Calu3 (cell line): ENCODE measurements at regions not wholly inside any gene's neighbourhood (a gene's known extent, or its start where the extent isn't known, plus 50 kb on each side); places are given as distances from the start of the nearest gene placed in this dataset.

Experiments used
- BruUV-seq: library from RNA; stranded (reverse); fragments of 400-500 nt; replicated peaks from 2 replicates; lab custom pipeline; 2021; lab: Mats Ljungman, UMichigan
- CTCF ChIA-PET: fragments of 300-600 bp; sonication (Branson Sonifier 250); formaldehyde crosslinking; loops from one replicate; lab custom pipeline; 2022; ENCODE audit warnings: antibody characterized with exemption; lab: Charles Lee
- DNase-seq: peaks from one replicate; pipeline ENCODE4 v3.0.0; 2022
- H3K27ac Mint-ChIP-seq: one replicate; pipeline ENCODE4 v1.8.0; 2022; ENCODE audit warnings: mixed read lengths; ENCODE audit not compliant: unreplicated experiment
- H3K27me3 Mint-ChIP-seq: one replicate; pipeline ENCODE4 v1.8.0; 2022; ENCODE audit warnings: mixed read lengths; ENCODE audit not compliant: unreplicated experiment
- H3K36me3 Mint-ChIP-seq: one replicate; pipeline ENCODE4 v1.8.0; 2022; ENCODE audit warnings: mild to moderate bottlenecking, moderate library complexity, mixed read lengths; ENCODE audit not compliant: insufficient read depth, unreplicated experiment
- H3K4me1 Mint-ChIP-seq: one replicate; pipeline ENCODE4 v1.8.0; 2022; ENCODE audit warnings: mild to moderate bottlenecking, low read depth, mixed read lengths; ENCODE audit not compliant: unreplicated experiment
- H3K4me3 Mint-ChIP-seq: one replicate; pipeline ENCODE4 v1.8.0; 2022; ENCODE audit warnings: mild to moderate bottlenecking, low read depth, moderate library complexity, mixed read lengths; ENCODE audit not compliant: unreplicated experiment
- H3K9me3 Mint-ChIP-seq: one replicate; pipeline ENCODE4 v1.8.0; 2022; ENCODE audit warnings: low read depth, mixed read lengths; ENCODE audit not compliant: unreplicated experiment
- intact Hi-C: fragments of 100-400 bp; cut with micrococcal nuclease; formaldehyde crosslinking; loops from one replicate; pipeline ENCODE4 v1.10.0; 2022; ENCODE audit not compliant: unreplicated experiment
- TF ChIP-seq, protein P1 (sequence below): fragments of 200-600 bp; IDR thresholded peaks from one replicate; pipeline ENCODE4 v1.8.0; 2022; ENCODE audit warnings: antibody characterized with exemption; ENCODE audit not compliant: unreplicated experiment

DNA sequence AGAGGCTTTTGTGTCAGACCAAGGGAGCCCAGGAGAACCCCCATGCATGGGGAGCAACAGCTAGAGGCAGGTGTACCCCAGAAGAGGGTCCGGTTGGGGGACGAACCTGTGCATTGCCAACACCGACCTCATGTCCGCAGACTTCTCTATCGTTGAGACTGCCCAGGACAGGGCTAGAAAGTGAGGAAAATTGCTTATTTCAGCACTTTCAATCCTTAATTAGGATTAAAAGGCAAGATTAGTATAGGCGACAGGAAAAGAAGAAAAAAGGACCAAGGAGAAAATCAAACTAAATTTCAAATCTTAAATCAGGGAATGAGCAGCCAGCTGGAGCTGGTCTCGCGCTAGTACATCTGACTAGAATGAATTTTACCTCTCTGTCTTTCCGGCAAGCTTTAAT, 438.9 kb upstream of the SOX11 start:
- Mint-ChIP-seq H3K27me3 (no peaks in the 10 kb centered on the region), H3K4me1 (no peaks in the 10 kb centered on the region), H3K27ac (no peak overlapping the region), H3K9me3 (peaks cover 20% of the 10 kb centered on the region), H3K4me3 (no peak overlapping the region), H3K36me3 (no peaks in the 10 kb centered on the region)
- CTCF ChIA-PET, result no interaction called here
- intact Hi-C loops, result no loop called here
- no TSS peak for BruUV-seq
- DNase-seq, result no peak
- TF ChIP-seq, protein P1, sequence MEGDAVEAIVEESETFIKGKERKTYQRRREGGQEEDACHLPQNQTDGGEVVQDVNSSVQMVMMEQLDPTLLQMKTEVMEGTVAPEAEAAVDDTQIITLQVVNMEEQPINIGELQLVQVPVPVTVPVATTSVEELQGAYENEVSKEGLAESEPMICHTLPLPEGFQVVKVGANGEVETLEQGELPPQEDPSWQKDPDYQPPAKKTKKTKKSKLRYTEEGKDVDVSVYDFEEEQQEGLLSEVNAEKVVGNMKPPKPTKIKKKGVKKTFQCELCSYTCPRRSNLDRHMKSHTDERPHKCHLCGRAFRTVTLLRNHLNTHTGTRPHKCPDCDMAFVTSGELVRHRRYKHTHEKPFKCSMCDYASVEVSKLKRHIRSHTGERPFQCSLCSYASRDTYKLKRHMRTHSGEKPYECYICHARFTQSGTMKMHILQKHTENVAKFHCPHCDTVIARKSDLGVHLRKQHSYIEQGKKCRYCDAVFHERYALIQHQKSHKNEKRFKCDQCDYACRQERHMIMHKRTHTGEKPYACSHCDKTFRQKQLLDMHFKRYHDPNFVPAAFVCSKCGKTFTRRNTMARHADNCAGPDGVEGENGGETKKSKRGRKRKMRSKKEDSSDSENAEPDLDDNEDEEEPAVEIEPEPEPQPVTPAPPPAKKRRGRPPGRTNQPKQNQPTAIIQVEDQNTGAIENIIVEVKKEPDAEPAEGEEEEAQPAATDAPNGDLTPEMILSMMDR, result no peak

DNA sequence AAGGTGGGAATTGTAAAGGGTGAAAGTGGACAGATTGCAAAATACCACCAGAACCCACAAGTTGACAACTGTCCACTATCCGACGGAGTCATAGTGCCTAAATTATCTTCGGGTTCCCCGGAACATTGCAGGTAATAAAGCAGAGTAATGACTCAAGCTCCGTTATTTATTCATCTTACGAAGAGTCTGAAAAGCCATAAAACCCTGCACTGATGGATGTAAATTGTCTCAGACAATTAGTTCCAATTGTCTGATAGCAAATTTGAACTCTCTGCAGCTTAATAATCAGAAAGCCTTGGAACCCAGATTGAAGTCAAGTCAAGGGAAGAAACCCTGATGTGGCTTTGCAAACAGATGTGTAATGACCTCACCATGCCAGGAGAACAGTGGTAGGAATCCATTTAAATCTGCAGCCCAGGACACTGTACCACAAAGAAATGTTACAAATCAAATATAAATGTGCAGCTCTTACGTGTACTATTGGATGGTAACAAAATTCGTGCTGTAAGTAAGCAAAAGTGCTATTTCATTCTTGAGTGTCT, 437.3 kb upstream of the SOX11 start:
- Mint-ChIP-seq H3K9me3 (peaks cover 25% of the 10 kb centered on the region), H3K27ac (no peak overlapping the region), H3K27me3 (no peaks in the 10 kb centered on the region), H3K4me1 (no peaks in the 10 kb centered on the region), H3K4me3 (no peak overlapping the region), H3K36me3 (no peaks in the 10 kb centered on the region)
- TF ChIP-seq, protein P1, result no peak
- intact Hi-C loops, result no loop called here
- CTCF ChIA-PET, result no interaction called here
- no peak for DNase-seq
- no TSS peak for BruUV-seq

DNA sequence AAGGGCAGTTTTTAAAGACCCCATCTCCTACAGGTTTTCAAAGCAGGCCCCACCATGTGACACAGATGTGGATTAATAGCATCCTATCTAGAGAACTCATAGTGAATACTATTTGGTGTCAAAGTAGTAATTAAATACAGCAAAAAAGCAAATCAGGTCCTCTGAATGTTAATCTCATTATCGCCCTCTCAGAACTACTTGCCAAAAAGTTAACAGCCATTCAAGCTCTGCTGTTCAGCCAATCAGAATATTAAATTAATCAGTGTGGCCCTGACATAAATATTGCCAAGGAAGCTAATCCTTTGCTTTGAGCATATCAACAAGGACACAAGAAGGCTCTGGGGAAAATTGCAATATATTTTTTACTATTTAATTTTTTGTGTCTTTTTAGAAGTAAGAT, 428.9 kb upstream of the SOX11 start:
- no peak overlapping the region for H3K27ac Mint-ChIP-seq
- BruUV-seq, result no TSS peak
- CTCF ChIA-PET, result no interaction called here
- no peaks in the 10 kb centered on the region for H3K27me3 Mint-ChIP-seq
- intact Hi-C loops, result no loop called here
- no peaks in the 10 kb centered on the region for H3K36me3 Mint-ChIP-seq
- no peaks in the 10 kb centered on the region for H3K4me1 Mint-ChIP-seq
- TF ChIP-seq, protein P1, result no peak
- peaks cover 13% of the 10 kb centered on the region for H3K9me3 Mint-ChIP-seq
- no peak for DNase-seq
- H3K4me3 Mint-ChIP-seq, result no peak overlapping the region

DNA sequence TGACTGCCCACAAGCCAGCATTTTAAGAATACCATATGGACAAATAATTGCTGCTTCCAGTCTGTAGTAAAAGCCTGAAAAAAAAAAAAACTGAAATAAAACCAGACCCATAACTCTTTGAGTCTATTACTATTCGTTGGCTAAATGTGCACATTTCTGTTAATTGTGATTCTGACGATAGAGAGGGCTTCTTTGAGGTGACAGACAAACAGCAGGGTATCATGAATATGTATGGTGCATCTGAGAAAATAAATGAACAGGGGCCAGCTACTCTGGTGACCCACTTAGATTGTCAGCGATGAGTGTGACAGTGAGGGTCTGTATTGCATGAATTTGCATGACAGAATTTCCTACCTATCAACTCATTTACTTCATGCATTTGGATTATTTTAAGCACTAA, 427.8 kb upstream of the SOX11 start:
- no peak overlapping the region for H3K27ac Mint-ChIP-seq
- no peaks in the 10 kb centered on the region for H3K4me1 Mint-ChIP-seq
- CTCF ChIA-PET, result no interaction called here
- no peaks in the 10 kb centered on the region for H3K27me3 Mint-ChIP-seq
- H3K4me3 Mint-ChIP-seq, result no peak overlapping the region
- no peak for DNase-seq
- no peaks in the 10 kb centered on the region for H3K36me3 Mint-ChIP-seq
- peaks cover 15% of the 10 kb centered on the region for H3K9me3 Mint-ChIP-seq
- TF ChIP-seq, protein P1, result no peak
- no TSS peak for BruUV-seq
- intact Hi-C loops, result no loop called here
